ENCODE measurements at regions not wholly inside any gene's neighbourhood (a gene's known extent, or its start where the extent isn't known, plus 50 kb on each side); places are given as distances from the start of the nearest gene placed in this dataset.

DNA sequence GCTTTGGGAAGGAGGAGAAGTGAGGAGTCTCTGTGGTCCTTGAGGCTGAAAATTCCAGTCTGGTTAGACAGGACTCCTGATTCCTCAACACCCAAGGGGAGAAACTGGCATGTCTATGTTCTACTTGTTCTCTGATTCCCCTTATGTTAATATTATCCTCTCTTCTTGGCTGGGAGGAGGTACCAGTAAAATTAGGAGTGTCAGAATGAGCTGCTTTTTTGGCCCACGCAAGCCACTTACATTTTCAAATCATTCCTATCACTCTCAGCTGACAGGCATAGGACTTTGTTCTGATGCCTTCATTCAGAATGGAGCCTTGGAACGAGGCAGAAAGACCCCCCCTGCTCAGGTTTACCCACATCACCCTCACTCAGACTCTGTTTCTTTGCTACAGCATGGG, 1077.2 kb downstream of the BCL11B start:
- H3K4me1 ChIP-seq (ENCODE audit: control insufficient read depth in 5 of 5, insufficient read depth in 5 of 5, low read length in 5 of 5): no peaks in the 10 kb centered on the region
- DNase-seq (no peak), ATAC-seq (ENCODE audit: insufficient read depth, low FRiP score) (no peak)
- H3K36me3 ChIP-seq (ENCODE audit: control insufficient read depth in 4 of 4, insufficient read depth in 4 of 4, low read length in 4 of 4): no peaks in the 10 kb centered on the region
- H3K9me3 ChIP-seq (ENCODE audit: control insufficient read depth in 4 of 4, insufficient read depth in 3 of 4, low read length in 3 of 4): peaks cover 0 to 4% (median 0%) of the 10 kb centered on the region in 4 donors
- H3K4me3 ChIP-seq: no peak overlapping the region
- H3K9ac ChIP-seq (ENCODE audit: insufficient read depth in 1 of 2, low read length in 2 of 2): no peak overlapping the region
- H3K27ac ChIP-seq (ENCODE audit: low read depth in 1 of 2, low read length in 1 of 2): no peak overlapping the region
- WGBS, 2 donors: 63 to 72% methylated on average over 2 of the region's 2 CpGs
- TF ChIP-seq, protein P1, sequence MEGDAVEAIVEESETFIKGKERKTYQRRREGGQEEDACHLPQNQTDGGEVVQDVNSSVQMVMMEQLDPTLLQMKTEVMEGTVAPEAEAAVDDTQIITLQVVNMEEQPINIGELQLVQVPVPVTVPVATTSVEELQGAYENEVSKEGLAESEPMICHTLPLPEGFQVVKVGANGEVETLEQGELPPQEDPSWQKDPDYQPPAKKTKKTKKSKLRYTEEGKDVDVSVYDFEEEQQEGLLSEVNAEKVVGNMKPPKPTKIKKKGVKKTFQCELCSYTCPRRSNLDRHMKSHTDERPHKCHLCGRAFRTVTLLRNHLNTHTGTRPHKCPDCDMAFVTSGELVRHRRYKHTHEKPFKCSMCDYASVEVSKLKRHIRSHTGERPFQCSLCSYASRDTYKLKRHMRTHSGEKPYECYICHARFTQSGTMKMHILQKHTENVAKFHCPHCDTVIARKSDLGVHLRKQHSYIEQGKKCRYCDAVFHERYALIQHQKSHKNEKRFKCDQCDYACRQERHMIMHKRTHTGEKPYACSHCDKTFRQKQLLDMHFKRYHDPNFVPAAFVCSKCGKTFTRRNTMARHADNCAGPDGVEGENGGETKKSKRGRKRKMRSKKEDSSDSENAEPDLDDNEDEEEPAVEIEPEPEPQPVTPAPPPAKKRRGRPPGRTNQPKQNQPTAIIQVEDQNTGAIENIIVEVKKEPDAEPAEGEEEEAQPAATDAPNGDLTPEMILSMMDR (IDR thresholded peaks at IDR 0.05; ENCODE audit: control extremely low read depth, extremely low read depth): no peak
- peaks cover 0 to 5% (median 0%) of the 10 kb centered on the region in 3 donors for H3K27me3 ChIP-seq (ENCODE audit: control insufficient read depth in 3 of 3, insufficient read depth in 3 of 3, low read length in 2 of 3)

DNA sequence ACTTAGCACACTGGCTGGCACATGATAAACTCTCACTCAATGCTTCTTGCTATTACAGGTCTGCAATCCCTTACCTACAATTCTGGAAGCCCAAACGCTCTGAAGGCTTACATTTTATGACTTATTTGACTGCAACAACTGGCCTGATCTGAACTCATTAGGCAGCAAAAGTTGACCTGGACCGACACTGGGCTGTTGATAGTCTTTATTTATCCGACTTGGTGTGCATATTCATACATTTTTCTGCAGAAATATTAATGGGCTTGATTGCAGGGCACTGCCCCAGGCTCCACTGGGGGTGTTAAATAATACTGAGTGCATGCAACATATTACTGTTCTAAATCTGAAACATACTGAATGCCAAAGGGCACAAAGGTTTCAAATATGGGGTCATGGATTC, 1076.7 kb downstream of the BCL11B start:
- TF ChIP-seq, protein P1 (IDR thresholded peaks at IDR 0.05; ENCODE audit: control extremely low read depth, extremely low read depth): no peak
- Histone ChIP-seq H3K4me3 (no peak overlapping the region), H3K9me3 (ENCODE audit: control insufficient read depth in 4 of 4, insufficient read depth in 3 of 4, low read length in 3 of 4) (peaks cover 0 to 4% (median 0%) of the 10 kb centered on the region in 4 donors), H3K27me3 (ENCODE audit: control insufficient read depth in 3 of 3, insufficient read depth in 3 of 3, low read length in 2 of 3) (peaks cover 0 to 5% (median 0%) of the 10 kb centered on the region in 3 donors), H3K4me1 (ENCODE audit: control insufficient read depth in 5 of 5, insufficient read depth in 5 of 5, low read length in 5 of 5) (no peaks in the 10 kb centered on the region), H3K9ac (ENCODE audit: insufficient read depth in 1 of 2, low read length in 2 of 2) (no peak overlapping the region), H3K36me3 (ENCODE audit: control insufficient read depth in 4 of 4, insufficient read depth in 4 of 4, low read length in 4 of 4) (no peaks in the 10 kb centered on the region), H3K27ac (ENCODE audit: low read depth in 1 of 2, low read length in 1 of 2) (no peak overlapping the region)
- DNase-seq (no peak), ATAC-seq (ENCODE audit: insufficient read depth, low FRiP score) (no peak)
- 73 to 75% methylated on average over 3 of the region's 3 CpGs for WGBS, 2 donors

DNA sequence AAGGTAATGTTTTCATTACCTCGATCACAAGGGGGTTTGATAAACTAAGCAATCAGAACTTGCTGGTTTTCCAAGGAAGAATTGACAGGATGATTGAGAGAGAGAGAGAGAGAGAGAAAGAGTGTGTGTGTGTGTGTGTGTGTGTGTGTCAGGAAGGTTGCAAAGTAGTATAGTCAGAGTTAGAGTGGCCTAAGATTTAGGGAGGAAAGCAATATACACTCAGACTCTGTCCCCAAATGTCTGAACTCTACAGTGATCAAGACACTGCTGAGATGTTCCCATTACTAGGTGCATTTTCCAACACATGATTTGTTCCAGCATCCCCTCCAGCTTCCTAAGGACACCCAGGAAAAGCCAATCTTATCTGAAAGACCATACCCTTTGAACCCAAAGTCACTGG, 1074.1 kb downstream of the BCL11B start:
- TF ChIP-seq, protein P1 (IDR thresholded peaks at IDR 0.05; ENCODE audit: control extremely low read depth, extremely low read depth): no peak
- 47 to 60% methylated on average over 1 of the region's 1 CpG for WGBS, 2 donors
- no peak for DNase-seq
- H3K9ac ChIP-seq (ENCODE audit: insufficient read depth in 1 of 2, low read length in 2 of 2): no peak overlapping the region
- peaks cover 0 to 5% (median 0%) of the 10 kb centered on the region in 3 donors for H3K27me3 ChIP-seq (ENCODE audit: control insufficient read depth in 3 of 3, insufficient read depth in 3 of 3, low read length in 2 of 3)
- H3K27ac ChIP-seq (ENCODE audit: low read depth in 1 of 2, low read length in 1 of 2): no peak overlapping the region
- peaks cover 0 to 7% (median 0%) of the 10 kb centered on the region in 4 donors for H3K9me3 ChIP-seq (ENCODE audit: control insufficient read depth in 4 of 4, insufficient read depth in 3 of 4, low read length in 3 of 4)
- no peaks in the 10 kb centered on the region for H3K36me3 ChIP-seq (ENCODE audit: control insufficient read depth in 4 of 4, insufficient read depth in 4 of 4, low read length in 4 of 4)
- no peak overlapping the region for H3K4me3 ChIP-seq
- ATAC-seq (ENCODE audit: insufficient read depth, low FRiP score): no peak
- H3K4me1 ChIP-seq (ENCODE audit: control insufficient read depth in 5 of 5, insufficient read depth in 5 of 5, low read length in 5 of 5): no peaks in the 10 kb centered on the region

DNA sequence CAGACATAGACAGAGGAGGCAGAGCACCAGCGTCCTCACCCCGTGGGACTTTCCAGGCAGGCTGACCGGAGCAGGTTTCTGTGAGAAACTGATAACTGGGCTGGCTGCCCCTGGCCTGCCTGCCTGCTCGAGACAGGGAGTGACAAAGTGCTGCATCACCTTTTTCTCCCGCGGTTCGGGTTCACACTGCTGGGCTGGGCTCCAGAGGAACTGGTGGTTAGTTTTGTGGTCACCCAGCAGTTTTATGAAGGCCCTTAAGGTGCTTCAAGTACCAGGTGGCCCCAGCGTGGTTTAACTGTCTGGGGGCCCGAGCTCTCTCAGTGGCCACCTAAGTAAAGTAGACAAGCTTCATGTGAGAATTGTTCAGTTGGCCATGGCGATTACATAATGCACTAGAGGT, 1073.6 kb downstream of the BCL11B start:
- TF ChIP-seq, protein P1 (IDR thresholded peaks at IDR 0.05; ENCODE audit: control extremely low read depth, extremely low read depth): no peak
- H3K4me1 ChIP-seq (ENCODE audit: control insufficient read depth in 5 of 5, insufficient read depth in 5 of 5, low read length in 5 of 5): no peaks in the 10 kb centered on the region
- H3K36me3 ChIP-seq (ENCODE audit: control insufficient read depth in 4 of 4, insufficient read depth in 4 of 4, low read length in 4 of 4): no peaks in the 10 kb centered on the region
- DNase-seq: no peak
- 17 to 30% methylated on average over 10 of the region's 10 CpGs for WGBS, 2 donors
- H3K9ac ChIP-seq (ENCODE audit: insufficient read depth in 1 of 2, low read length in 2 of 2): no peak overlapping the region
- H3K27me3 ChIP-seq (ENCODE audit: control insufficient read depth in 3 of 3, insufficient read depth in 3 of 3, low read length in 2 of 3): peaks cover 0 to 5% (median 0%) of the 10 kb centered on the region in 3 donors
- no peak overlapping the region for H3K27ac ChIP-seq (ENCODE audit: low read depth in 1 of 2, low read length in 1 of 2)
- H3K4me3 ChIP-seq: no peak overlapping the region
- ATAC-seq (ENCODE audit: insufficient read depth, low FRiP score): no peak
- peaks cover 0 to 7% (median 0%) of the 10 kb centered on the region in 4 donors for H3K9me3 ChIP-seq (ENCODE audit: control insufficient read depth in 4 of 4, insufficient read depth in 3 of 4, low read length in 3 of 4)

Data from lung (tissue), 11 donors.